Kidney (tissue), 13 donors: ENCODE measurements at regions not wholly inside any gene's neighbourhood (a gene's known extent, or its start where the extent isn't known, plus 50 kb on each side); places are given as distances from the start of the nearest gene placed in this dataset.

Source experiments
- DNase-seq, 5 donors: peaks; one replicate each; pipeline ENCODE4 v3.0.0-alpha.2; 2013 to 2020
- FAIRE-seq: peaks from 2 replicates; lab custom pipeline; 2012; peaks lifted over from hg19 to GRCh38; lab: Jason Lieb, UNC
- H3K27ac ChIP-seq, 2 donors: one replicate each; pipeline ENCODE4 v1.7.0; 2013; ENCODE audit warnings: low read depth in 2 of 2, low read length in 2 of 2, inconsistent platforms in 1 of 2
- H3K27me3 ChIP-seq: one replicate; pipeline ENCODE4 v1.7.1; 2013; ENCODE audit warnings: low read length, inconsistent platforms; ENCODE audit not compliant: control insufficient read depth, insufficient read depth
- H3K36me3 ChIP-seq, 3 donors: one replicate each; pipeline versions ENCODE4 v1.7.0 to v1.7.1; 2013; ENCODE audit warnings: low read length in 3 of 3, control low read depth in 1 of 3, inconsistent platforms in 1 of 3; ENCODE audit not compliant: insufficient read depth in 3 of 3, control insufficient read depth in 2 of 3
- H3K4me1 ChIP-seq, 3 donors: one replicate each; pipeline versions ENCODE4 v1.7.0 to v1.7.1; 2013; ENCODE audit warnings: low read length in 3 of 3, inconsistent platforms in 1 of 3, low read depth in 1 of 3; ENCODE audit not compliant: control insufficient read depth in 2 of 3, insufficient read depth in 2 of 3
- H3K4me3 ChIP-seq, 3 donors: one replicate each; pipeline versions ENCODE4 v1.7.0 to v1.8.1; 2013; ENCODE audit warnings: low read length in 3 of 3, control low read depth in 1 of 3, inconsistent platforms in 1 of 3
- H3K9ac ChIP-seq, 3 donors: one replicate each; pipeline versions ENCODE4 v1.7.0 to v1.7.1; 2013; ENCODE audit warnings: low read length in 3 of 3, control low read depth in 1 of 3, inconsistent platforms in 1 of 3
- H3K9me3 ChIP-seq, 3 donors: one replicate each; pipeline versions ENCODE4 v1.7.0 to v1.7.1; 2013; ENCODE audit warnings: low read length in 3 of 3, control low read depth in 1 of 3, inconsistent platforms in 1 of 3; ENCODE audit not compliant: control insufficient read depth in 2 of 3, insufficient read depth in 1 of 3
- intact Hi-C: fragments of 100-400 bp; cut with DNase I; formaldehyde crosslinking; loops from one replicate; pipeline ENCODE4 v1.11.1; 2022
- TF ChIP-seq, protein P1 (sequence below): IDR thresholded peaks from 3 replicates; pipeline ENCODE4 v1.5.1; 2012; ENCODE audit warnings: mild to moderate bottlenecking, moderate library complexity, borderline replicate concordance; ENCODE audit not compliant: insufficient read depth; ENCODE audit errors: extremely low read depth
- donor health status: control.
- donor health status: control.
- donor health status: control.
- donor health status: control.
- donor health status: control.
- donor health status: DM: yes; HTN: yes; CAD: no.
- donor health status: Normal renal cell carcinoma (clear cell type).

DNA sequence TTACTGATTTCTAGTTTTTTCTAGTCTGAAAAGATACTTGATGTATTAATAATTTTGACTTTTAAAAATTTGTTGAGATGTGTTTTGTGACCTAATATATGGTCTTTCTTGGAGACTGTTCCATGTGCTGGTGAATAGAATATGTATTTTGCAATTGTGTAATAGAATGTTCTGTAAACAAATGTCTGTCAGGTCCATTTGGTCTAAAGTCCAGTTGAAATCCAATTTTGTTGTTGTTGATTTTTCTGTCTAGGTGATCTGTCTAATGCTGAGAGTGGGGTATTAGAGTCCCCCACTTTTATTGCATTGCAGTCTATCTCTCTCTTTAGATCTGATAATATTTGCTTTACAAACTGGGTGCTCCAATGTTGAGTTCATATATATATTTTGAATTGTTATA, 175.8 kb downstream of the RPAP3 start:
- intact Hi-C loops: no loop called here
- peaks cover 0 to 6% (median 0%) of the 10 kb centered on the region in 3 donors for H3K9me3 ChIP-seq
- FAIRE-seq (no peak), DNase-seq (no peak)
- H3K9ac ChIP-seq: no peak overlapping the region
- H3K4me1 ChIP-seq: no peaks in the 10 kb centered on the region
- H3K27ac ChIP-seq: no peak overlapping the region
- H3K4me3 ChIP-seq: no peak overlapping the region
- TF ChIP-seq, protein P1, sequence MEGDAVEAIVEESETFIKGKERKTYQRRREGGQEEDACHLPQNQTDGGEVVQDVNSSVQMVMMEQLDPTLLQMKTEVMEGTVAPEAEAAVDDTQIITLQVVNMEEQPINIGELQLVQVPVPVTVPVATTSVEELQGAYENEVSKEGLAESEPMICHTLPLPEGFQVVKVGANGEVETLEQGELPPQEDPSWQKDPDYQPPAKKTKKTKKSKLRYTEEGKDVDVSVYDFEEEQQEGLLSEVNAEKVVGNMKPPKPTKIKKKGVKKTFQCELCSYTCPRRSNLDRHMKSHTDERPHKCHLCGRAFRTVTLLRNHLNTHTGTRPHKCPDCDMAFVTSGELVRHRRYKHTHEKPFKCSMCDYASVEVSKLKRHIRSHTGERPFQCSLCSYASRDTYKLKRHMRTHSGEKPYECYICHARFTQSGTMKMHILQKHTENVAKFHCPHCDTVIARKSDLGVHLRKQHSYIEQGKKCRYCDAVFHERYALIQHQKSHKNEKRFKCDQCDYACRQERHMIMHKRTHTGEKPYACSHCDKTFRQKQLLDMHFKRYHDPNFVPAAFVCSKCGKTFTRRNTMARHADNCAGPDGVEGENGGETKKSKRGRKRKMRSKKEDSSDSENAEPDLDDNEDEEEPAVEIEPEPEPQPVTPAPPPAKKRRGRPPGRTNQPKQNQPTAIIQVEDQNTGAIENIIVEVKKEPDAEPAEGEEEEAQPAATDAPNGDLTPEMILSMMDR: no peak
- no peaks in the 10 kb centered on the region for H3K36me3 ChIP-seq
- no peaks in the 10 kb centered on the region for H3K27me3 ChIP-seq

GRCh38 chr12:47527816-47528215, 178.0 kb downstream of the RPAP3 start:
- Histone ChIP-seq H3K4me3 (no peak overlapping the region), H3K9ac (no peak overlapping the region), H3K27ac (no peak overlapping the region), H3K27me3 (no peaks in the 10 kb centered on the region), H3K9me3 (peaks cover 0 to 6% (median 0%) of the 10 kb centered on the region in 3 donors), H3K4me1 (no peaks in the 10 kb centered on the region), H3K36me3 (no peaks in the 10 kb centered on the region)
- intact Hi-C loops: no loop called here
- FAIRE-seq (no peak), DNase-seq (no peak)
- TF ChIP-seq, protein P1: no peak

- H3K4me3 ChIP-seq: no peak overlapping the region
- H3K36me3 ChIP-seq: no peaks in the 10 kb centered on the region
- no peak for DNase-seq
- peaks cover 0 to 5% (median 0%) of the 10 kb centered on the region in 3 donors for H3K9me3 ChIP-seq
- intact Hi-C loops: no loop called here
- no peaks in the 10 kb centered on the region for H3K27me3 ChIP-seq
- H3K9ac ChIP-seq: no peak overlapping the region
- H3K4me1 ChIP-seq: no peaks in the 10 kb centered on the region
- TF ChIP-seq, protein P1: no peak
- FAIRE-seq: no peak
- H3K27ac ChIP-seq: no peak overlapping the region
Observed at GRCh38 chr12:47520029-47520428, 185.8 kb downstream of the RPAP3 start.

DNA sequence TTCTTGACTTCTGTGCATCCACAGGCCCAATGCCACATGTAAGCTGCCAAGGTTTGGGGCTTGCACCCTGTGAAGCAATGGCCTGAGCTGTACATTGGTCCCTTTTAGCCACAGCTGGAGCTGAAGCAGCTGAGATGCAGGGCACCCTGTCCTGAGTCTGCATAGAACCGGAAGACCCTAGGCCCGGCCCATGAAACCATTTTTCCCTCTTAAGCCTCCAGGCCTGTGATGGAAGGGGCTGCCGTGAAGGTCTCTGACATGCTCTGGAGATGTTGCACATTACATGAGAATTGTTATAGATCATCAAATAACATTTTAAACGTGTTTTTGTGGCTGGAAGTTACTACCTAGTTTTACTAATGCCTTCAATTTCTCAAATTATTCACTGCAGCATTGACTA, 188.7 kb downstream of the RPAP3 start:
- no peak overlapping the region for H3K9ac ChIP-seq
- TF ChIP-seq, protein P1: no peak
- H3K4me3 ChIP-seq: no peak overlapping the region
- DNase-seq (no peak), FAIRE-seq (no peak)
- H3K36me3 ChIP-seq: no peaks in the 10 kb centered on the region
- no peaks in the 10 kb centered on the region for H3K4me1 ChIP-seq
- intact Hi-C loops: no loop called here
- H3K27ac ChIP-seq: no peak overlapping the region
- H3K9me3 ChIP-seq: peaks cover 0 to 5% (median 0%) of the 10 kb centered on the region in 3 donors
- H3K27me3 ChIP-seq: no peaks in the 10 kb centered on the region
